Keratinocyte (primary cell): ENCODE measurements at regions not wholly inside any gene's neighbourhood (a gene's known extent, or its start where the extent isn't known, plus 50 kb on each side); places are given as distances from the start of the nearest gene placed in this dataset.

Source experiments
- DNase-seq: peaks from one replicate; pipeline ENCODE4 v3.0.0-alpha.2; 2011; ENCODE audit warnings: low read depth, missing footprints, low spot score
- FAIRE-seq: peaks from 2 replicates; lab custom pipeline; 2011; peaks lifted over from hg19 to GRCh38; lab: Jason Lieb, UNC
- H2AFZ ChIP-seq: 2 replicates; pipeline ENCODE4 v1.6.0; 2012; ENCODE audit warnings: low read length, control low read depth, inconsistent platforms; ENCODE audit not compliant: control insufficient read depth
- H3K27ac ChIP-seq: 2 replicates; pipeline ENCODE4 v1.5.1; 2011; ENCODE audit warnings: low read length; ENCODE audit not compliant: control insufficient read depth, insufficient read depth
- H3K27me3 ChIP-seq: 3 replicates; pipeline ENCODE4 v1.6.0; 2011; ENCODE audit warnings: low read length; ENCODE audit not compliant: control insufficient read depth, insufficient read depth; ENCODE audit errors: extremely low read depth
- H3K36me3 ChIP-seq, 2 experiments: 2 replicates in 1 of 2; 3 replicates in 1 of 2; pipeline ENCODE4 v1.5.1; 2011; ENCODE audit warnings: low read length in 2 of 2, mild to moderate bottlenecking in 1 of 2; ENCODE audit not compliant: control insufficient read depth in 2 of 2, insufficient read depth in 2 of 2; ENCODE audit errors: extremely low read depth in 1 of 2
- H3K4me1 ChIP-seq: 3 replicates; pipeline ENCODE4 v1.5.1; 2011; ENCODE audit warnings: low read length; ENCODE audit not compliant: control insufficient read depth, insufficient read depth; ENCODE audit errors: extremely low read depth
- H3K4me2 ChIP-seq: 3 replicates; pipeline ENCODE4 v1.6.0; 2011; ENCODE audit warnings: low read depth, low read length; ENCODE audit not compliant: control insufficient read depth, insufficient read depth; ENCODE audit errors: extremely low read depth
- H3K4me3 ChIP-seq, 3 experiments: fragments of 200-600 bp in 1 of 3; sonication (generic) in 1 of 3; 2 replicates in 2 of 3; 3 replicates in 1 of 3; pipeline ENCODE4 v1.5.1; 2011 to 2016; ENCODE audit warnings: low read length in 3 of 3, mild to moderate bottlenecking in 3 of 3, control low read depth in 2 of 3, inconsistent platforms in 1 of 3, low read depth in 1 of 3, mixed read lengths in 1 of 3, mixed run types in 1 of 3, moderate library complexity in 1 of 3; ENCODE audit not compliant: control insufficient read depth in 2 of 3, insufficient read depth in 2 of 3; ENCODE audit errors: extremely low read depth in 1 of 3
- H3K79me2 ChIP-seq: 2 replicates; pipeline ENCODE4 v1.6.0; 2012; ENCODE audit warnings: low read length; ENCODE audit not compliant: control insufficient read depth, insufficient read depth
- H3K9ac ChIP-seq: 3 replicates; pipeline ENCODE4 v1.6.0; 2011; ENCODE audit warnings: low read length; ENCODE audit not compliant: control insufficient read depth, insufficient read depth; ENCODE audit errors: extremely low read depth
- H3K9me1 ChIP-seq: 3 replicates; pipeline ENCODE4 v1.6.0; 2011; ENCODE audit warnings: low read length; ENCODE audit not compliant: control insufficient read depth, insufficient read depth; ENCODE audit errors: extremely low read depth
- H3K9me3 ChIP-seq: 2 replicates; pipeline ENCODE4 v1.5.1; 2012; ENCODE audit warnings: low read depth, low read length; ENCODE audit not compliant: control insufficient read depth
- H4K20me1 ChIP-seq: 3 replicates; pipeline ENCODE4 v1.6.0; 2011; ENCODE audit warnings: low read length; ENCODE audit not compliant: control insufficient read depth, insufficient read depth; ENCODE audit errors: extremely low read depth
- EZH2 ChIP-seq: IDR thresholded peaks from one replicate; pipeline ENCODE4 v1.6.1; 2012; ENCODE audit warnings: inconsistent platforms, mild to moderate bottlenecking, low read length, moderate library complexity
- dilution Hi-C: fragments of 300-500 bp; cut with MboI; formaldehyde crosslinking; loops from one replicate; pipeline ENCODE4 v1.7.0; 2020; ENCODE audit warnings: low sequenced_read_pairs; ENCODE audit not compliant: extremely low pct_ligation_motif_present
- TF ChIP-seq, protein P1 (sequence below), 3 experiments: IDR thresholded peaks in 1 of 3; conservative IDR thresholded peaks in 1 of 3; optimal IDR thresholded peaks in 1 of 3; 2 replicates in 2 of 3; 3 replicates in 1 of 3; pipeline versions ENCODE3 to v1.5.1; 2011; ENCODE audit warnings: low read length in 3 of 3, mild to moderate bottlenecking in 3 of 3, moderate library complexity in 2 of 3, control low read depth in 1 of 3, inconsistent platforms in 1 of 3; ENCODE audit not compliant: insufficient read depth in 2 of 3; ENCODE audit errors: extremely low read depth in 1 of 3

DNA sequence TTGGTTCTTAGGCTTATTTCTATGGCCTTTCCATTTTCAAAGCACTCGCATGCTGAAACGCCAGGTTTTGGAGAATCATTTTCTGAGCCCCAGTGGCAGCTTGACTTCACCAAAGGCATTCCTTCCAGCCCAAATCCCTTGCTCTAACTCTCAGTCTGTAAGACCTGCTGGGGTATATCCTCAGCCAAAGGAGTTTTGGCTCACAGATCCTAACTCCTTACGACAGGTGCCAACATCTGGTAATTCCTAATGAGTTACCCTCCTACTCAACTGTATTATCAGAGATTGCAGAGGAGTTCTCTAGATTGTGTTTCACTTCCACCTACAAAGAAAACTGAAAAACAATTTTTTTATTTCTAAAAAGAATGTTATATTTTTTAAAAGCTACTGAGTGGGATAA is 79.0 kb upstream of the RAB27B start:
- Histone ChIP-seq H3K4me1 (no peaks in the 10 kb centered on the region), H3K27me3 (no peaks in the 10 kb centered on the region), H3K27ac (no peak overlapping the region), H3K36me3 (no peaks in the 10 kb centered on the region), H3K9me1 (no peaks in the 10 kb centered on the region), H3K4me3 (no peak overlapping the region), H4K20me1 (no peaks in the 10 kb centered on the region), H3K9me3 (no peaks in the 10 kb centered on the region), H3K9ac (no peak overlapping the region), H3K79me2 (no peaks in the 10 kb centered on the region), H2AFZ (no peak overlapping the region), H3K4me2 (no peak overlapping the region)
- TF ChIP-seq, protein P1, sequence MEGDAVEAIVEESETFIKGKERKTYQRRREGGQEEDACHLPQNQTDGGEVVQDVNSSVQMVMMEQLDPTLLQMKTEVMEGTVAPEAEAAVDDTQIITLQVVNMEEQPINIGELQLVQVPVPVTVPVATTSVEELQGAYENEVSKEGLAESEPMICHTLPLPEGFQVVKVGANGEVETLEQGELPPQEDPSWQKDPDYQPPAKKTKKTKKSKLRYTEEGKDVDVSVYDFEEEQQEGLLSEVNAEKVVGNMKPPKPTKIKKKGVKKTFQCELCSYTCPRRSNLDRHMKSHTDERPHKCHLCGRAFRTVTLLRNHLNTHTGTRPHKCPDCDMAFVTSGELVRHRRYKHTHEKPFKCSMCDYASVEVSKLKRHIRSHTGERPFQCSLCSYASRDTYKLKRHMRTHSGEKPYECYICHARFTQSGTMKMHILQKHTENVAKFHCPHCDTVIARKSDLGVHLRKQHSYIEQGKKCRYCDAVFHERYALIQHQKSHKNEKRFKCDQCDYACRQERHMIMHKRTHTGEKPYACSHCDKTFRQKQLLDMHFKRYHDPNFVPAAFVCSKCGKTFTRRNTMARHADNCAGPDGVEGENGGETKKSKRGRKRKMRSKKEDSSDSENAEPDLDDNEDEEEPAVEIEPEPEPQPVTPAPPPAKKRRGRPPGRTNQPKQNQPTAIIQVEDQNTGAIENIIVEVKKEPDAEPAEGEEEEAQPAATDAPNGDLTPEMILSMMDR (optimal IDR thresholded peaks at IDR 0.05 in 1 of 3, IDR thresholded peaks at IDR 0.05 in 1 of 3, conservative IDR thresholded peaks at IDR 0.05 in 1 of 3; ENCODE audit: extremely low read depth in 1 of 3, insufficient read depth in 2 of 3, low read length in 3 of 3) = no peak
- TF ChIP-seq EZH2 = no peak
- no peak for DNase-seq
- dilution Hi-C loops = no loop called here
- FAIRE-seq = no peak

DNA sequence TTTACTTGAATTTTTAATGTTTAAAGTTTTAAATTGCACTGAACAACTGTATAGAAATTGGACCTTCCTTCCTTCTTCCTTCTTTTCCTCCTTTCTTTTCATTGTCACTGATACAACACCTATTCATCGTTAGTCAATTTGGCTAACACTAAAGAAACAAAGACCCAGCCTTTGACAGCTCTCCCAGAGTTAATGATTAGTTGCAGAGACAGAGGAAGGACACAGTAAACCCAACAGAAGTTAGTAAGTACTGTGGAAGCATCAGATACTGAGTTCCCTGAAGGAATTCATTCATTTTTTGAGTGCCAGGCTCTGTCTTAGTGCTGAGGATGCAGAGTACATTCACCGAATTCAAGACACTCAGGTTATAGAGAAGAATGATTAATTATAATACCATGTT is 77.9 kb upstream of the RAB27B start:
- no peak overlapping the region for H2AFZ ChIP-seq
- no peak overlapping the region for H3K4me2 ChIP-seq
- no peak overlapping the region for H3K9ac ChIP-seq
- H3K36me3 ChIP-seq = no peaks in the 10 kb centered on the region
- DNase-seq (no peak), FAIRE-seq (no peak)
- no peaks in the 10 kb centered on the region for H3K9me1 ChIP-seq
- H3K27ac ChIP-seq = no peak overlapping the region
- H3K9me3 ChIP-seq = no peaks in the 10 kb centered on the region
- TF ChIP-seq, protein P1 (optimal IDR thresholded peaks at IDR 0.05 in 1 of 3, IDR thresholded peaks at IDR 0.05 in 1 of 3, conservative IDR thresholded peaks at IDR 0.05 in 1 of 3; ENCODE audit: extremely low read depth in 1 of 3, insufficient read depth in 2 of 3, low read length in 3 of 3) = no peak
- no peak for TF ChIP-seq EZH2
- dilution Hi-C loops = no loop called here
- no peak overlapping the region for H3K4me3 ChIP-seq
- no peaks in the 10 kb centered on the region for H3K79me2 ChIP-seq
- H3K27me3 ChIP-seq = no peaks in the 10 kb centered on the region
- no peaks in the 10 kb centered on the region for H3K4me1 ChIP-seq
- no peaks in the 10 kb centered on the region for H4K20me1 ChIP-seq
